GM18909 (cell line): ENCODE measurements at regions not wholly inside any gene's neighbourhood (a gene's known extent, or its start where the extent isn't known, plus 50 kb on each side); places are given as distances from the start of the nearest gene placed in this dataset.

Experiments used
- ATAC-seq: cut with Tn5 transposase; IDR thresholded peaks from one replicate; pipeline ENCODE4 v1.9.1; 2021; ENCODE audit warnings: mild to moderate bottlenecking; ENCODE audit not compliant: unreplicated experiment, poor library complexity

- no peak for ATAC-seq
These were observed 450.8 kb downstream of the HAPSTR1 start for GRCh38 chr16:9542165-9542755.

GRCh38 chr16:9545522-9546437 lies 454.3 kb downstream of the HAPSTR1 start:
- ATAC-seq, result no peak

DNA sequence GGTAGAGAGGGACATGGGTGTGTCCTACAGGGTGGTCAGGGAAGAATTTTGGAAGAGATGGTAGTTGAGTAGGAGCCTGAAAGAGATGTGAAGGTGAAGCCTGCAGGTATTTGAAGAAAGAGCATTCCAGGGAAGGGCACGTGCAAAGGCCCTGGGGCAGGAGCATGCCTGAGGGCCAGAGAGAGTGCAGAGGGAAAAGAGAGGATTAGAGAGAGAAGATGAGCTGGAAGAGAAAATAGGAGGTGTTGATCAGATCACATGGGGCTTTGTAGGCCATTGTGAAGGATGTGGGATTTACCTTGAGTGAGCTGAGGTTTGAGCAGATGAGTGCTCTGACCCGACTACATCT lies 455.0 kb downstream of the HAPSTR1 start:
- ATAC-seq, result no peak

- no peak for ATAC-seq
These were observed 458.0 kb downstream of the HAPSTR1 start for GRCh38 chr16:9549487-9549886.

GRCh38 chr16:9555051-9555450 lies 463.6 kb downstream of the HAPSTR1 start:
- no peak for ATAC-seq

GRCh38 chr16:9556949-9557665 lies 465.7 kb downstream of the HAPSTR1 start:
- peak; percentile 64 for ATAC-seq

DNA sequence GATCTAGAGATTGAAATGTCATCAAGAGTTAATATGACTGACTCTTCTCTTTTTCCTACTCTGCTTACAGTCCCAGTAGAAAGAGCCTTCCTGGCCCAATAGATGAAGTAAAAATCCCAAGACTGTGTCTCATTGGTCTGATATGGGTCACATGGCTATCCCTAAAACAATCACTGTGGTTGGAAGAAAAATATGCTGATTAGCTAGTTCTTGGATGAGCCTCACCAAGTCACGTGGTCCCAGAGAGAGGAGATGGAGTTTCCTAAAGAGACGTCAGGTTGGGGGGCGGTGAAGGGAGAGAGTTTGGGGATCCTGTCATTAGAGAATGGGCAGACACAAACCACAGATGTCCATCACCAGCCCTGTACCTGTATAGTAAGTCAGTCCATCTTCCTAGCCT lies 466.3 kb downstream of the HAPSTR1 start:
- no peak for ATAC-seq

GRCh38 chr16:9566099-9566498 lies 474.7 kb downstream of the HAPSTR1 start:
- no peak for ATAC-seq

DNA sequence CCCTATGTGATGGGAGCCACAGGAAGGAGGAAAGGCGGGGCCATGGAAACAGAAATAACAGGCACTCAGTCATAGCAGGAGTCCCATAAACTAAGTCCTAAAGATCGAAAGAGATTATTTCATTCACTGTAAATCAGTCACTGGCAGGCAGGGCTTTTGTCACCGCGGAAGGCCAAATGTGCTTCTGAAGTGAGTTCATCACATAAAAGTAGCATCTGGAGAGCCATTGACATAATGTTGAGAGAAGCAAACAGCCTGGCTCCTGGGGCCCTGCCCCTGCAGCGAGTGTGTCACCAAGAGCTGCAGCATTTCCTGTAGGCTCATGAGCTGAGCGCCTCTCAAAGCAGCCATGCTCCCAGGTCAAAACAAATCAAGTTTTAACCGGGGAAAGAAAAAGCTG lies 476.2 kb downstream of the HAPSTR1 start:
- ATAC-seq, result no peak

GRCh38 chr16:9568261-9568660 lies 476.8 kb downstream of the HAPSTR1 start:
- ATAC-seq, result no peak

DNA sequence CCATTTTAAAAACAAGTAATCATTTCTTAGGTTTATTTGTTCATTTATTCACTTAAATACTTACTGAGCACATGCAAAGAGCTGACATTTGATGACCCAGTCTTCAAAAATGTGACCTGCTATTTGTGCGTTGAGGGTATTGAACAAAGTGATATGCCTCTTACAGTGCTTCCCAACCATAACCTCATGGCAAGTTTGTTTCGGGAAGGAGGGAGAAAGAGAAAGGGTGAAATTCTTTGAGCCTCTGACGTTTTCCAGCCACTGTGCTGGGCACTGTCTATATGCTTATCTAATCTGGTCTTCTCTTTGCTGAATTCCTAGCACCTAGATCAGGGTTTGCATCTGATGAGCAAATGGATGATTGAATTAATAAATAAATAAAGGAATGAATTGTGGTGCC lies 479.1 kb downstream of the HAPSTR1 start:
- no peak for ATAC-seq

GRCh38 chr16:9578459-9578858 lies 487.0 kb downstream of the HAPSTR1 start:
- no peak for ATAC-seq

DNA sequence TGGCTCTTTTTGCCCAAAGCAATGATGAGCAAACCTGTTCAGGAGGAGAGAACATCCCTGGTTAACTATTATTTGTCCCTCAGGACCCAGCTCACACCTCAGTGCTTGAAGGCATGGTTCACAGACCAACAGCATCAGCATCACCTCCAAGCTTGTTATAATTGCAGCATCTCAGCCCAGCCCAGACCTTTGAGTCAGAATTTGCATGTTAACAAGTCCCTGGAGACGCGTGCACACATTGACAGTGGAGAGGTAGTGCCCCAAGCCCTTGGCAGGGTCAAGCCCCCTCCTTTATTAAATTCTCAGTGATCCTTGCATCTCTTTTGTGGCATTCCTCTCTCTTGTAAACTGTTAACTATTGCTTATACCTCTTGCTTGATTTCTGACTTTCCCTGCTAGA lies 488.6 kb downstream of the HAPSTR1 start:
- ATAC-seq, result no peak

DNA sequence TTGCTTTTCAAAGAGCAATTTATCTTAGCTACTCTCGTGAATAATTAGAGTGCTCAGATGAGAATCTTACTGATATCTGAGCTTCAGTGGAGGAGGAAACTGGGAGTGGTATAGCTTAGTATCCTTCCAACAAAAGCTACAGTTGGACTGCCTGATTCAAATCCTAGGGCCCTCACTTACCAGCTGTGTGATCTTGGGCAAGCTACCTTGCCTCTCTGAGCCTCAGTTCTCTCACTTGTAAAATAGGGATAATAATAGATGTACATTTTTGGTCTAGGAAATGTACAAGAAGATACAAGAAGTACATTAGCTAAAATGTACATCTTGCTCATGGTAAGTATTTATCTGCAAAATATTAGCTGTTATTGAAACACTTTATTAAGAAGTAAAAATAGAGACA lies 502.0 kb downstream of the HAPSTR1 start:
- no peak for ATAC-seq

DNA sequence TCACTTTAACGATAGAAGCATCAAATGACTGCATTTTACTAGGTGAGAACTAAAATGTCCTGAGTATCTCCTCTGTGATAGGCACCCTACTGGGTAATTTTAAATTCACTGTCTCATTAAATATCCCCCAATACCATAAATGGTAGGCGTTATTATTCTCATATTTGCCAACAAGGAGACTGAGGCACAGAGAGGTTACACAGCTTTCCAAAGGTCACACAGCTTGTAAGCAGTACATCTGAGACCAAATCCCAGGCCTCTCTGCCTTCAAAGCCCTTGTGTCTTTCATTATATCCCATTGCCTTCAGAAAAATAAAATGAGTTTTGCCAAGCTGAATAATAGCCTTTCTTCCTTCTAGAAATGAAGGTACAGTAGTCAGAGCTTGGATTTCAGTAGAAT lies 502.6 kb downstream of the HAPSTR1 start:
- no peak for ATAC-seq

GRCh38 chr16:9594946-9595345 lies 503.5 kb downstream of the HAPSTR1 start:
- no peak for ATAC-seq

DNA sequence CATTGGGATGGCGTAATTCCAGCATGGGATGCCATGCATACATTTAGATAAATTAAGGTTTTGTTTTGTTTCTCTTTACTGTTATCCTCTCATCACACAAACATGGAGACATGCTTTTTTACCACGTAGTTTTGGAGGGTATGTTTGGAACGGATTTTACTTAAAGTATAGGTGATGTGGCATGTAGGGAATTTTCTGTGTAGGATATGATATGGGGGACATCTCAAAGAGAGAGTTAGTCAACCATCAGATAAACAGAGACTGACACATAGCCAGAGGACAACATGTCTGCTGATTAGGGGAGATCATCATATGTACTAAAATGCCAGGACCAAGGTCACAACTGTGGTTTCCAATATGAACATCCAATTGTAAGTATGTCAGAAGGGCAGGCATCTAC lies 503.9 kb downstream of the HAPSTR1 start:
- ATAC-seq, result no peak

DNA sequence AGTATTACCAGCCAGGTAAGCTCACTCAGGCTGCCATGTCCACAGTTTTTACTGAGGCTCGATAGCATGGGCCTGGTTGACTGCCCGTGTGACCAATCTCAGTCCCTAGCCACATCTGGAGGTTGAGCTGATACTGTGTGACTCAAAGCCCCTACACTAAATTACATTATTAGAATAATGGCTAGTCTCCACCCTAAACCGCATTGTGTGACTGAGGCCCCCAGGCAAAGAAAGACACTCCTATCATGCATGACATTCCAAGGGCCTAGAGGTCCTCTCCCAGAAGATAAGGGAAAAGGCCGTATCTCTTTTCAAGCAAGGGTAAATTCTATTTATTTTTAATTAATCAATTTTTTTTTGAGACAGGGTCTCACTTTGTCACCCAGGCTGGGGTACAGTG lies 505.3 kb downstream of the HAPSTR1 start:
- ATAC-seq, result no peak

DNA sequence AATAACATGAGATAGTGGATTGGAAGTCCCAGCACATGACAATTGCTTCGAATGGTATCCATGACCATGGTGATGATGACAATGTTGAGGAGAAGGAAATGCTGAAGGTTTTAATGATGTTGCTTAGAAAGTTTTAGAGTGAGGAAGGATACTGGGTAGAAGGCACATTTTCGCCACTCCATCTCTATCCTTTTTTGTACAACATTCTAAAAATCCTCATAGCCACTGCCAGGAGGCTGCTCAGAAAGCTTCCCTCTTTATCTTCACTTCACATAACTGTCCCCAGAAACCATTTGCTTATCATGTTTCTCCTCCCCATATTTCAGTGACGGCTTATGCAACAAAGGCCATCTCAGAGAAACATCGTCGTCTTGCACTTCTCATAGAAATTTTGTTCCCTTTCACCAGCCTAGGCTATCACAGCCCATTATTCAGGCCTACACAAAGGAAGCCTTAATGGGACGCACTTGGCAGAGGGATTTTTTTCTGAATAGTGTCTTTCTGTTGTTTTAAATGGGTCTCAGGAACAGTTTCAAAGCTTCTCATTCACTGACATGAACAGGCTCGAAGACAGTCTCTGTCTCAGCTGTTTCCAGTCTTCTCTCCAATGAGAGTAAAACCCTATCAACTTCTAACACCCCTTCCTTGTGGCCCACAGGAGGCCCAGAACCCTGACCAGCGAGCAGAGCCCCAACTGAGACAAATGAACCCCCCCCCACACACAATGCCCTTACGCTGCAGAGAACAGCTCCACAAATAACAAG lies 506.7 kb downstream of the HAPSTR1 start:
- no peak for ATAC-seq

- no peak for ATAC-seq
These were observed 507.3 kb downstream of the HAPSTR1 start for GRCh38 chr16:9598731-9599083.
